Umbilical cord (tissue), 1 donor: ENCODE measurements at regions not wholly inside any gene's neighbourhood (a gene's known extent, or its start where the extent isn't known, plus 50 kb on each side); places are given as distances from the start of the nearest gene placed in this dataset.
"Not testable (repeated sequence)": the region's sequence is repeated elsewhere in the genome, so short reads cannot be mapped to it uniquely, and the experiment has no call there.

ENCODE experiments used
- DNase-seq: peaks from one replicate; pipeline ENCODE4 v3.0.0-alpha.2; 2015; ENCODE audit warnings: low spot score

DNA sequence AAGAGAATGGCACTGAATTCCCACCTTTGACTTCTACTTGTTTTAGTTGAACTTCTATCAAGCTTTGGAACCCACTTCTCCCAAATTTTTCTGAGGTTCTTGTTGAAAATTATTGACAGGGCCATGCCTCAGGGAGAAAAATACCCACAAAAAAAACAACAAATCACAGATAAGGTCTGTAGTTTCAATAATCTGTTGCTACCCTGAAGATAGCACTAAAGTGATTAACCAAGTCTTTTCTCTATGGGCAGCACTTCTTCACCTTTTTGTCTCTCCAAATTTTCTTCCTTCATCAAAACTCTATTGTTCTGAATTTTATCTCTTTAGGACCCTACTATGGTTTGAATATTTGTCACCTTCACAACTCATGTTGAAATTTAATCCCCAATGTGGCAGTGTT is 154.3 kb upstream of the FGF10 start:
- DNase-seq = no peak

DNA sequence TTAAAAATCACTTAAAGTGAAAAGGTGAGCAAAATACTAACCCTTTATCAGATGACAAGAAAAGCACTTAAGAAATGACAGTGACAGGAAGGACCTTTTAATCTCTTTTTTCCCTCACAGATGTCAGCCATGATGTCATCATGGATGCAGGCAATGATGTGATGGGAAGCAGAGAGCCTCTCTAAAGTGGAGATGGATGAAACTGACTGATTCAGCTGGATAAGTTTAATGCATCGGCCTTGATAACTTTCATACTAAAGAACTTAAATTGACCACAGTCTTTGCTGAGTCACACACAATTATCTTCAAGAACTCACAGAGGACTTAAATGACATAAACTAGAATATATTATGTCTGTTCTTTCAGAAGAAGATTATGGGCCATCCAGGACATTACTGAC is 153.2 kb upstream of the FGF10 start:
- DNase-seq = peak; percentile 69

DNA sequence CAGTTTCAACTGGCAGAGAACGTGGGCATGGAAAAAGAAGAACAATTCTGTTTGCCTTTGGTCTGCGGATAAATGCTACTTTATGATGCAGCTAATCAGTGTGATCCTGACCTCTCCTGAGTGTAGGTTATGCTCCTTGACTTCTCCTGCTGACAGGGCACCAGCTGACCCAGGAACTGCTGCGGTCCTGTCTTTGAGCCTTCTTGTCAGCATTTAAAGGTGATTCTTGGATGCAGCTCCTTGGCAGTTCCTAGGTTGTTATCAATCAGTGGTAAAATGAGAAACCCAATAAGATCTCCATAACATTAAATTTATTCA is 150.3 kb upstream of the FGF10 start:
- no peak for DNase-seq

DNA sequence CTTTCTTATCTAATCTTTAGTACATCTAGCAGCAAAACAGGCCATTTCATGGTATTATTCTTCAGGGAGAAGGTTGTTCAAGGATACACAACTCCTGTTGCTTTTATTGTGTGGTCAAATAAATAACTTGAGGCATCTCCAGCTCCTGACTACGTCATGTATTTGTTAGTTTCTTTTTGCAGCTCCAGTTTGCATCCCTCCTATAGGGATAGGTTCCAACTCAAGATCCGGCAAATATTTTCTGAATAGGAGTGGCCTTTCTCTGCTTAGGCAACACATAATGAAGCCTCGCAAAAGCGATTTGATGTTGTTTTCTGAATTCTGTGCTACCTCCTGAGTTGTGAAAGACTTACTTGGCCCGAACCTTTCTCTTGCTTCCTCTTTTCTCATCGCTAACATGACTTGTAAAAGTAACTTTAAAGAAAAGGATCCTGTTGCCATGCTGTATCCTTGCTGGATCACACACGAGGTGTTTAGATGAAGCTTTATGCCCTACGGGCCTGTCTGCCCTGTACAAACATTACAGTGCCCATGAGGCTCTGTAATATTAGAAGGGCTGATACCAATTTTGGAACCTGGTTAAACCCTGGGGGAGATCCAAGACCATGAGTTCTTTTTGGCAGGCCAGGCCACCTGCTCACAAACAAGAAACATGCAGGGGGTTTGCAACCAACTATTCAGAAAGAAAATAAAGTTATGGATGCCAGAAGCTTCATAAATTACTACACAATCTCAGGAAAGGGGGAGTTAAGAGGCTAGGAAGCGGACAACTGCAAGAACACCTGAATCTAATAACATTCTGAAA is 149.8 kb upstream of the FGF10 start:
- DNase-seq = peak; percentile 5

DNA sequence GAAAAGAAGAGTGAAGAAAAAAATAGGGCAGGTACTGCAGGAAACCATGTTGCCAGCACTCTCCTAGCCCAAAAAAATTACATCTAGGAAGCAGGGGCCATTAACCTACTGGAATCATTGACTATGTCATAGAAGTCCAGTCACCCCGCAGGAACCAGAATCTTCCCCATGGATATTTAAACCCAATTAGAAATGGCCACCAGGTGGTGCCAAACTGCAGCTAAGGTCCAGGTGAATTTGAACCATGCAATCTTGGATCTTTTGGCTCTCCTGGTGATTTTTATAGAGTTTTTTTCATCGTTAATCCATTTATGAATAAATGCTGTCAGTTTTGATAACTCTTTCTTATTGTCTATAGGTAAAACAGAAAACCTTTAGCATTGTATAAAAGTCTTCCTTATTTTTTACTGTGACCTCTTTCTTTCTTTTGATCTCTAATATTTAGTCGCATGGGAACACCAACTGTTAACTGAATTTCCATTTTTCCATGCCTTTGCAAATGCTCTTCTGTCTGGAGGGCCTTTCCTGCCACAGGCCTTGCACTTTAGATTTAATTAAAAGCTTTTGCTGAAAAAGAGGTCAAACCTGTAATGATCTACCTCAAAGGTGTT is 147.5 kb upstream of the FGF10 start:
- peak; percentile 11 for DNase-seq

DNA sequence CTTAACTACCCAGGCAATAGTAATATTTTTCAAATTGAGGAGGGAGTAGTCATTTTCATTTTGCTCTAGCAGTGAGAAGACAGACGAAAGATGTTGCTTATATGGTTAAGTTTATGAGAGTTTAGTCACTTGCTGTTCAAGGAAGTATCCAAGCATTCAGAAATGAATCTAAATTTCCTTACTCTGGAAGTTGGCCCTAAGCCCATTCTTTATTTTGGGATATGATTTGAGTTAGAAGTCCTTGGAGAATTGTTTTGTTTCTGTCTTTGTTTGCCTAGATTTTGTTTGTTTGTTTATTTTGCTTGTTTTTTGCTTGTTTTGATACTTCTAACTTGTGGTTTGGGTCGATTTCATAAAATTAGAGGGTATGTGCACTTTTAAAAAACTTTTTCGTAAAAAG is 146.4 kb upstream of the FGF10 start:
- DNase-seq = no peak

DNA sequence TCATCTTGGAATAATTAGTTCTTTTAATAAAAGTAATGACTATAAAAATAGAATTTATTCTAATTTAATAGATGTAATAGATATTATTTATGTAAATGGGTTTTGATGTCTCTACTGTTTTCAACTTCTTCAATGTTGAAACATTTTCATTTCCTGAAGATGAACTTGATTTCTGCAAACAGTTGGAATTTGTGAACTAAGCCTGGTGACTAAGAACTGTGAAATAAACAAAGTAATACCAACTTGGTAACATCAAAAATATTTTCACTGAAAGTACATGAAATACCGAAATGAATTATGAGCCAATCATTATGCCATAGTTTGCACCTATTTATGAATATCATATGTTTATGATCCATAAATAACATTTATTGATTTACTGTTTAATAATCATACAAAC is 143.8 kb upstream of the FGF10 start:
- no peak for DNase-seq

DNA sequence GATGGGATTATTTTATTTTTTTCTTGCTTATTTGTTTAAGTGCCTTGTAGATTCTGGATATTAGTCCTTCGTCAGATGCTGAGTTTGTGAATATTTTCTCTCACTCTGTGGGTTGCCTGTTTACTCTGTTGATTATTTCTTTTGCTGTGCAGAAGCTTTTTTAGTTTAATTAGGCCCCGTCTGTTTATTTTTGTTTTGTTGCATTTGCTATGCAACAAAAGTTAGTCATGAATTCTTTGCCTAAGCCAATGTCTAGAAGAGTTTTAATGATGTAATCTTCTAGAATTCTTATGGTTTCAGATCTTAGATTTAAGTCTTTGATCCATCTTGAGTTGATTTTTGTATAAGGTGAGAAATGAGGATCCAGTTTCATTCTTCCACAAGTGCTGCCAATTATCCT is 142.5 kb upstream of the FGF10 start:
- not testable (repeated sequence) for DNase-seq

DNA sequence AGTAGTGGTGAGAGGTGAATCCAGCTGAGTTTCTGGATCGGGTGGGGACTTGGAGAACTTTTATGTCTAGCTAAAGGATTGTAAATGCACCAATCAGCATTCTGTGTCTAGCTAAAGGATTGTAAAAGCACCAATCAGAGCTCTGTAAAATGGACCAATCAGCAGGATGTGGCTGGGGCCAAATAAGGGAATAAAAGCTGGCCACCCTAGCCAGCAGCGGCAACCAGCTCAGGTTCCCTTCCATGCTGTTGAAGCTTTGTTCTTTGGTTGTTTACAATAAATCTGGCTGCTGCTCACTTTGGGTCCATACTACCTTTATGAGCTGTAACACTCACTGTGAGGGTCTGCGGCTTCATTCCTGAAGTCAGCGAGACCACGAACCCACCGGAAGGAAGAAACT is 141.6 kb upstream of the FGF10 start:
- DNase-seq = not testable (repeated sequence)

DNA sequence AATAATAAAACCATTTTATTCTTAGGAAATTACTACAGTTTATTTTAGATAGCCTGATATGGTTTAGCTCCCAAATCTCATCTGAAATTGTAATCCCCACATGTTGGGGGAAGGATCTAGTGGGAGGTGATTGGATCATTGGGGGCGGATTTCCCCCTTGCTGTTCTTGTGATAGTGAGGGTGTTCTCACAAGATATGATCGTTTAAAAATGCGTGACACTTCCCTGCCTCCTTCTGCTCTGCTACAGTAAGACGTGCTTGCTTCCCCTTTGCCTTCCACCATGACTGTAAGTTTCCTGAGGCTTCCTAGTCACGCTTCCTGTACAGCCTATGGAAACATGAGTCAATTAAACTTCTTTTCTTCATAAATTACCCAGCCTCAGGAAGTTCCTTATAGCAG is 122.4 kb upstream of the FGF10 start:
- no peak for DNase-seq

DNA sequence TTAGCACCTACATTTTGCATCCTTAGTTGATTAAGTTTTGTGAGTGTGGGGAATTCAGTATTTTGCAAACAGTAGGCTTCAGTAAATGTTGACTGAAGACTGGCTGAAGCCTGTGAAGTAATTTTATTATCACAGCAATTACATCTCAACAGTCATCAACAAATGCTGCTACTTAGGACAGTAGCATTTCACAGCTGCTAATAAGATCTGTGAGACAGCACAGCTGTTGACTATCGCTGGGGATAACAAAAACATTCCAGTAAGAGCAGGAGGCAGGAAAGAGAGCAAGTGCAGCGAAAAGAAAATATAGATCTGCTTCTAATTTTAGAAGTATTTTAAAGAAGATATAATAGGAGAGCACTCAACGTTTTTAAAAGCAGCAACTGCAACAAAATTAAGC is 117.3 kb upstream of the FGF10 start:
- no peak for DNase-seq

DNA sequence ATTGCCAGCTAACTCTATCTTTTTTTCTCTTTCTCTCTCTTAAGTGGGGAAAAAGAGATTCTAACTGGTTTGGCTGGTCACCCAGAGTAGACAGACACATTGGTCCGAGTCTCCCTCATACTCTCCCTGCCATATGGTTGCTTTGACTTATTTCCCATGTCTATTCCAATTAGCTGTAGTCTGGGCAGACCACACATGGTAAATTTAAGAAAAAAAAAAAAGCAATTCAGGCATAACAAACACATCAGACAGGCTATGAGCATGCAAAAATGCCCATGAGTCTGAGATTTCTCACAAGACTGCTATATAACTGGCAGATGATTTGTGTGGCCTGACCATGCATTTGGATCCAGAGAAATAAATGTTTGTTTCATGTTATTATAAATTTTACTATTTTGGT is 110.2 kb upstream of the FGF10 start:
- no peak for DNase-seq

DNA sequence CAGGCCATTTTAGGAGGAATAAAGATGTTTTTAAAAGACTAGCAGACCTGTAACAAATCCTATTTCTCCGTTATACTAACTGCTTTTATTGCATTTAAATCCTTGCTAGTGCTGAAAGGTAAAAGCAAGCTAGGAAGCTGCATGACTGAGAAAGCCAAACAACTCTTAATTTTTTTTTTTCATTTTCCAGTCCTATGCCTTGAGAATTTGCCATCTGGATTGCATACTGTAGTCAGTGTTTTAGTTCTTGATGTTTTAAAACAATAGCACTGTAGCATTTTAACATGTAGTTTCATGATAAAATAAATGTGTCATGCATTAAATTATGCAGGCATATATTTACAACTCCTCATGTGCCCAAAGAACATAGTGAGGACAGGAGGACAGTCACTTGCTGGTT is 108.4 kb upstream of the FGF10 start:
- no peak for DNase-seq

DNA sequence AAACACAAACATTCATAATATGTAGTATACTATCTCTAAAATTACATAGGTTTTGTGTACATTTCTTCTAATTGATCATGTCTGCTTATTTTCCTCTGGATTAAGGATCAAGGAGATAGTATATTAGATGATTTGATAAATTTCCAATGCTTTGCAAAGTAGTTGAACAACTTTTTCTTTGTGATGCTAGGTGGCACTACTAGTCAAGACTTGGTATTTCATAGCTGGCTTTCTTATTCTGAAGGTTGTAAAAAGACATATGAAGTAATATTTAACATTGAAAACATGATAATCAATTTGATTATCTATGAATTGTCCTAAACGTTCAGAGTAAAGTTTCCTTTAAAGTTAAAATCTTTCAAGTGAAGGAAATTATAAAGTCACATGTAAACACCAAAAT is 106.1 kb upstream of the FGF10 start:
- DNase-seq = no peak

DNA sequence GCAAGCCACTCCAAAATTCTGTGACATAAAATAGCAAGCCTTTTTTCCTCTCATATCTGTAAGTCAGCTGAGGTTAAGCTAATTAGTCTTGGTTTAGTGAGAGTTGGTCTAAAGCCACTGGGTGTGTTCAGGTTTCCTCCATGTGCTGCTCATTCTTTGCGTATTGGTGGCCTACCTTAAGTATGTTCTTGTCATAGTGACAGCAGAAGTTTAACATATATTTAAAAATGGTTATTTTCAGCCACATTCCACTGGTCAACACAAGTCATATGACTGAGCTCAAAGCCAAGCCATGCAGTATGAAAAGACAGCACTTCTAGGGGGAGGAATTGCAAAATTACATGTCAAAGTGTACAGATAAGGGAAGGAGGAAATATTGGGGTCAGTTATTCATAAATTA is 100.5 kb upstream of the FGF10 start:
- DNase-seq = no peak

DNA sequence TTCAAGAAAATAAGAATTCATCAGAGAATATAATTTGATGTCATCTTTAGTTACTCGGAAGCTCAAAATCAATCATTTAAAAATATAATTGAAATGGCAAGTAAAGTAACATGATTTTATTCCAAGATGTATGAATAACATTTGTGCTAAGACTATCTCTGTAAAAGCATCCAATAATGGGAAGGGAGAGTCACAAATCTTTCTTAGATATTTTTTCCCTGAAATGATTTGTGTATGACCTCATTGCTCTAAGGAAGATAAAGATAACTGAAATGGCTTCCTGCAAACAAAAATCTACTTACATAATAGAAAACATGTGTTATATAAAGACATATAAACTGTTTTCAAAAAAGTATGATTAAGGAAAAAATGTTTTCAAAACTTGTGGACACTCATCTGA is 97.4 kb upstream of the FGF10 start:
- DNase-seq = peak; percentile 11

DNA sequence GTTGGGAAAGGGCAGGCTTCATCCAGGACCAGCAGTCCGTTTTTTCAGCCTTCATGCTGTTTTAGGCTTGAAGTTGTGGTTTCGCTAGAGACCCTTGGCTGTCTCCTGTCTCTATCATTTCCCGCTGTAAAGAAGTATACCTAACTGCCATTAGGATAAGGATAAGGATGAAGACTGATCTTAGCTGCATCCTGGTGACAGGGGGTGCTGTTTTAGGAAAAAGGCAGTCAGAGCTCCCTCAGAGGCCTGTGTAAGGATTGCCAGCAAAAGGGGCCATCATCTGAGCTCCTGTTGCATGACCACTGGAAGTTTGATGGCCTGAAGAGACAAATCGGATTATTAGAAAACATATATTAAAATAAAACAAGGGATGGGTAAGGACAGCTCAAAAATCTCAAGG is 64.8 kb upstream of the FGF10 start:
- no peak for DNase-seq

DNA sequence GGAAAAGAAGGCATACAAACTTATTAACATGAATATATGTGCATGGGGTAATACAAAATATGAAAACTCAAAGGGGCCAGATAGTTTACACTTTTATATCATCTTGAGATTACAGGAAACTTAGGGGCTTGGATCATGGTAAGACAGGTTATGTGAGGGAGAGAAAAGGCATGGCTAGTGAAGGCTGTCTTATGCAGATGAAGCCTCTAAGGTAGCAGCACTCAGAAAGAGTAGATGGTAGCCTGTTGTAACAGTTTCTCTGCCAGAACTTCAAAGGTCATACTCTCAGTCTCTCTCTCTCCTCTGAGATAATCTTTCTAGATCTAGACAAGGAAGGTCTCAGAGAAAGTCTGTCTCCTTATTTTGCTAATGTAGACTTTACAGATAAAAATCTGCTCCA is 57.2 kb upstream of the FGF10 start:
- no peak for DNase-seq

DNA sequence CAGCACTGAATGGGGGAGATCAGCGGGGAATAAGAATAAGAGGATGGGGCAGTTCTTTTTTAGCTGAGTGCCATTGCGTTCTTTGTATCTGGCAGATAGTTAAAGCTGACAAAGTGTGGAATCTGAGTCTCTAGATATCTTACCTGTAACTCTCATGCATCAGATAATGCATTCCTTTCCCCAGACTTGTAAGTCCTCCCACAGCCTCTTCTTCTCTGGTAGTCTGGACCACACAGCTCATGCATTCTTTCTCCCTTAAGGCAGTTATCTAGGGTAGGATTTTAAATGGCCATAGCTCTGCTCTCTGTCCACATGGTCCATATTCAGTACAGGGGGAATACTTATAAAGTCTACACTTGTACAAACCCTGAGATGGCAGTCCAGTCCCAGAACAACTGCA is 54.0 kb upstream of the FGF10 start:
- no peak for DNase-seq

DNA sequence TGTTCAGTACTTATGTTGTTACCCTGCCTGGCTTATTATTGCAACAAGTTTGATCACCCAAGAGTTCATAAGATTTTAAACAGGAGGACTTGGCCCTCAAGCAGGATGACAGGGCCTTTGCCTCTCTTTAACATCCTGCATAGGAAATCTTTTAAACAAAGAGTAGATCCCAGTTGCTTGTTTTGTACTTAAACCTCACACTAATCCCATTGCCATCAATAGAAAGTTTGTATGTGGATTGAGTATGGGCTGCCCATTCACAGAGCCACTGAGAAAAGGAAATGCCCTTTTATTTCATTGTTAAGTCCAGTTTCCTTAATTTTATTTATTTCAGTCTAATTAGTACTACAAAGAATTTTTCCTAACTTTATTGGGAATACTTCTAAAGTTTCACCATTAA is 52.2 kb upstream of the FGF10 start:
- DNase-seq = no peak

DNA sequence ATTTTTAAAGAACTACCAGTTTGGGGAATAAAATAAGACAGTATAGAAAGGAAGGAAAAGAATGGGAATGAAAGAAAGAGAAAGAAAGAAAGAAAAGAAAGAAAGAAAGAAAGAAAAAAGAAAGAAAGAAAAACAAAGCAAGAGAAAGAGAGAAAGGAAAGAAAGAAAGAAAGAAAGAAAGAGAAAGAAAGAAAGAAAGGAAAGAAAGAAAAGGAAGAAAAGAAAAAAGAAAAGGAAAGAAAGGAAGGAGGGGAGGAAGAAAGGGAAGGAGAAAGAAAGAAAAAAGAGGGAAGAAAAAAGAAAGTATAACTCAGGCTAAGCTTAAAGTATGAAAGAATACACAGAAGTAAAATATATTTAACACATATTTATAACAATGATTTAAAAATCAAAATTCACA is 51.0 kb upstream of the FGF10 start:
- DNase-seq = no peak
